ENCODE measurements at regions not wholly inside any gene's neighbourhood (a gene's known extent, or its start where the extent isn't known, plus 50 kb on each side); places are given as distances from the start of the nearest gene placed in this dataset.

- TF ChIP-seq CTCF (IDR thresholded peaks at IDR 0.05) = no peak
- TF ChIP-seq POLR2A (IDR thresholded peaks at IDR 0.05) = no peak
Observed at GRCh38 chr14:105641075-105641937, 114.9 kb downstream of the TMEM121 start.
